ENCODE measurements at regions not wholly inside any gene's neighbourhood (a gene's known extent, or its start where the extent isn't known, plus 50 kb on each side); places are given as distances from the start of the nearest gene placed in this dataset.
A peak's percentile ranks its signal among the peaks of the same experiment; 100 is the strongest.

- H3K4me1 ChIP-seq: no peaks in the 10 kb centered on the region
- no peak for ATAC-seq
- peak overlapping the region in 3 of 4 donors; percentile 12 to 60 (median 39) for H3K27ac ChIP-seq
- H3K27me3 ChIP-seq: no peaks in the 10 kb centered on the region
- H3K9me3 ChIP-seq: no peaks in the 10 kb centered on the region
- TF ChIP-seq CTCF (IDR thresholded peaks at IDR 0.05 in 4 of 5, conservative IDR thresholded peaks at IDR 0.05 in 1 of 5): no peak
- no peak for TF ChIP-seq POLR2A (IDR thresholded peaks at IDR 0.05)
- H3K36me3 ChIP-seq: no peaks in the 10 kb centered on the region
- intact Hi-C loops (cut with DNase I; ENCODE audit: low total_unique reads): loop anchor here (10.0 kb wide), 1 partner anchor 279 kb away; the partner anchor contains the start of gene PCDH20
- in situ Hi-C loops (cut with MboI; ENCODE audit: low sequenced_read_pairs in 4 of 4): no loop called here
- no peak overlapping the region for H3K4me3 ChIP-seq
- no peak for DNase-seq
These were observed 280.1 kb downstream of the PCDH20 start for GRCh38 chr13:61135583-61135982.

- ATAC-seq (no peak), DNase-seq (no peak)
- no peak overlapping the region for H3K4me3 ChIP-seq
- intact Hi-C loops (cut with DNase I; ENCODE audit: low total_unique reads) (no loop called here), in situ Hi-C loops (cut with MboI; ENCODE audit: low sequenced_read_pairs in 4 of 4) (no loop called here)
- TF ChIP-seq POLR2A (IDR thresholded peaks at IDR 0.05) (no peak), CTCF (IDR thresholded peaks at IDR 0.05 in 4 of 5, conservative IDR thresholded peaks at IDR 0.05 in 1 of 5) (no peak)
- H3K27me3 ChIP-seq: no peaks in the 10 kb centered on the region
- no peaks in the 10 kb centered on the region for H3K9me3 ChIP-seq
- no peak overlapping the region for H3K27ac ChIP-seq
- H3K4me1 ChIP-seq: no peaks in the 10 kb centered on the region
- H3K36me3 ChIP-seq: no peaks in the 10 kb centered on the region
These were observed 286.6 kb downstream of the PCDH20 start for GRCh38 chr13:61128850-61129645.

- no peak overlapping the region for H3K4me3 ChIP-seq
- DNase-seq (no peak), ATAC-seq (no peak)
- no peaks in the 10 kb centered on the region for H3K4me1 ChIP-seq
- no peaks in the 10 kb centered on the region for H3K36me3 ChIP-seq
- intact Hi-C loops (cut with DNase I; ENCODE audit: low total_unique reads) (no loop called here), in situ Hi-C loops (cut with MboI; ENCODE audit: low sequenced_read_pairs in 4 of 4) (no loop called here)
- no peaks in the 10 kb centered on the region for H3K27me3 ChIP-seq
- no peak for TF ChIP-seq POLR2A (IDR thresholded peaks at IDR 0.05)
- TF ChIP-seq CTCF (IDR thresholded peaks at IDR 0.05 in 4 of 5, conservative IDR thresholded peaks at IDR 0.05 in 1 of 5): no peak
- no peak overlapping the region for H3K27ac ChIP-seq
- no peaks in the 10 kb centered on the region for H3K9me3 ChIP-seq
These were observed 291.9 kb downstream of the PCDH20 start for GRCh38 chr13:61123538-61124289.

GRCh38 chr13:61113140-61113658, 302.4 kb downstream of the PCDH20 start:
- Histone ChIP-seq H3K27ac (no peak overlapping the region), H3K4me1 (no peaks in the 10 kb centered on the region), H3K4me3 (no peak overlapping the region), H3K9me3 (no peaks in the 10 kb centered on the region), H3K36me3 (no peaks in the 10 kb centered on the region), H3K27me3 (no peaks in the 10 kb centered on the region)
- ATAC-seq: no peak
- DNase-seq: no peak
- TF ChIP-seq POLR2A (IDR thresholded peaks at IDR 0.05) (no peak), CTCF (IDR thresholded peaks at IDR 0.05 in 4 of 5, conservative IDR thresholded peaks at IDR 0.05 in 1 of 5) (no peak)
- intact Hi-C loops (cut with DNase I; ENCODE audit: low total_unique reads): no loop called here
- in situ Hi-C loops (cut with MboI; ENCODE audit: low sequenced_read_pairs in 4 of 4): no loop called here

Measured in gastrocnemius medialis (tissue), 4 donors.